ENCODE measurements at regions not wholly inside any gene's neighbourhood (a gene's known extent, or its start where the extent isn't known, plus 50 kb on each side); places are given as distances from the start of the nearest gene placed in this dataset.
A peak's percentile ranks its signal among the peaks of the same experiment; 100 is the strongest.

DNA sequence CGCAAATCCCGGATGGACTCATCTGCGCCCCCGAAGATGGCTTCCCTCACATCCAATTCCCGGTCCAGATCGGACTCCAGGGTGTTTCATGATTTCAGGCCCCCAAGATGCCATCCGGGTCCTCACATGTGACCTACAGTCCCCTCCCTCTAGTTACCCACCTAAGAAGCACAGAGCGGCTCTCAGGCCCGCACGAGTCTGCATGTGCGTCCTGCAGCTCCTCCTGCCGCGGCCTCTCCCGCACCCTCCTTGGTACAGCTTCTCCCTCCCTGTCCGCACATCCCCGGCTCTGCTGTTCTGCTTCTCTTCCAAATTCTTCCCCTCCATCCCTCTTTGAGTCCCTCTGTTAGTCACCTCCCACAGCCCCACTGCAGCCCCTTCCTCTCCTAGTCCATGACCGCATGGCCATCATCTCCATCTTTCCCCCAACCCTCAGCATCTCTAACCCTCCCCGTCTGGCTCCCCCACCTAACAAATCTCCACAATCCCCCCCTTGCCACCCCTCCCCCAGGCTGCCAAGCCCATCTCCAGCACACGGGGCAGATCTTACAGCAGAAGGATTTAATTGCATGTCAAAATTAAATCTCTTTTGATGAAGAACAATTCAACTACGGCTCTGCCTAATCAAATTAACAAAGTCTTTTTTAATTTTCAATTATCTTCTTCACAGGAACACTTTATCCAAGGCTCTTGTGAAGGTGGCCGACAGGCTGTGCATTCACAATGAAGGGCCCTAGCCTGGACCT lies 231.0 kb downstream of the RBFOX3 start:
- POLR2A ChIA-PET: no interaction called here
- no TSS peak for BruUV-seq (replicated peaks)
- H3K79me2 ChIP-seq (ENCODE audit: insufficient read depth, low read length): no peaks in the 10 kb centered on the region
- H3K27ac ChIP-seq (ENCODE audit: low read depth, low read length): no peak overlapping the region
- intact Hi-C loops (cut with micrococcal nuclease): no loop called here
- RAD21 ChIA-PET (ENCODE audit: low non-redundant PET in 1 of 2, low total read pairs in 2 of 2, uncharacterized antibody in 2 of 2, unreplicated experiment in 2 of 2): no interaction called here
- no peaks in the 10 kb centered on the region for H3K4me1 ChIP-seq (ENCODE audit: control insufficient read depth in 1 of 2, insufficient read depth in 2 of 2, low read length in 2 of 2)
- no peak for DNase-seq (ENCODE audit: low read depth, low spot score)
- no peak overlapping the region for H3K4me2 ChIP-seq (ENCODE audit: low read length)
- no peaks in the 10 kb centered on the region for H3K9me2 ChIP-seq (ENCODE audit: insufficient read depth)
- no peak overlapping the region for H3K4me3 ChIP-seq (replicated peaks in 1 of 2; ENCODE audit: low read depth in 1 of 2, low read length in 2 of 2)
- 0 out of 2 replicates have a peak, but pooled peaks have one; percentile 23 for TF ChIP-seq EZH2 (IDR thresholded peaks at IDR 0.05)
- TF ChIP-seq SRF (IDR thresholded peaks at IDR 0.05; ENCODE audit: low read depth): no peak
- H3K9me3 ChIP-seq (ENCODE audit: control insufficient read depth in 1 of 2, insufficient read depth in 1 of 2, low read depth in 1 of 2, low read length in 2 of 2): no peaks in the 10 kb centered on the region
- CTCF ChIA-PET: interaction anchor here (2.5 kb wide), 1 partner anchor 11 kb away, joined by 13 read pairs; no protein-coding TSS in a partner anchor
- no peak for ATAC-seq
- no peak overlapping the region for H2AFZ ChIP-seq (ENCODE audit: low read depth, low read length, poor library complexity, severe bottlenecking)
- H3K36me3 ChIP-seq (ENCODE audit: control insufficient read depth in 1 of 2, insufficient read depth in 2 of 2, low read length in 2 of 2): no peaks in the 10 kb centered on the region
- H3K9ac ChIP-seq (ENCODE audit: low read length): no peak overlapping the region
- H3K27me3 ChIP-seq (ENCODE audit: insufficient read depth, low read length): peaks cover 90% of the 10 kb centered on the region
- H4K20me1 ChIP-seq (ENCODE audit: insufficient read depth): no peaks in the 10 kb centered on the region

GRCh38 chr17:79377230-79377786 lies 233.5 kb downstream of the RBFOX3 start:
- H3K9ac ChIP-seq (ENCODE audit: low read length): no peak overlapping the region
- H4K20me1 ChIP-seq (ENCODE audit: insufficient read depth): no peaks in the 10 kb centered on the region
- H3K79me2 ChIP-seq (ENCODE audit: insufficient read depth, low read length): no peaks in the 10 kb centered on the region
- no peak for DNase-seq (ENCODE audit: low read depth, low spot score)
- H3K27me3 ChIP-seq (ENCODE audit: insufficient read depth, low read length): peaks cover 88% of the 10 kb centered on the region
- H3K4me2 ChIP-seq (ENCODE audit: low read length): no peak overlapping the region
- no peaks in the 10 kb centered on the region for H3K9me3 ChIP-seq (ENCODE audit: control insufficient read depth in 1 of 2, insufficient read depth in 1 of 2, low read depth in 1 of 2, low read length in 2 of 2)
- ChIA-PET CTCF (no interaction called here), RAD21 (ENCODE audit: low non-redundant PET in 1 of 2, low total read pairs in 2 of 2, uncharacterized antibody in 2 of 2, unreplicated experiment in 2 of 2) (no interaction called here), POLR2A (no interaction called here)
- TF ChIP-seq RAD21 (IDR thresholded peaks at IDR 0.05; ENCODE audit: low read depth) (no peak), ATF3 (IDR thresholded peaks at IDR 0.05) (no peak), ZFX (IDR thresholded peaks at IDR 0.05) (no peak), JUND (IDR thresholded peaks at IDR 0.05) (no peak), POLR2AphosphoS5 (IDR thresholded peaks at IDR 0.05; ENCODE audit: low read depth, low read length) (no peak), EZH2phosphoT487 (IDR thresholded peaks at IDR 0.05; ENCODE audit: borderline replicate concordance) (no peak), FOSL1 (IDR thresholded peaks at IDR 0.05; ENCODE audit: low read depth) (no peak)
- TF ChIP-seq, protein P1, sequence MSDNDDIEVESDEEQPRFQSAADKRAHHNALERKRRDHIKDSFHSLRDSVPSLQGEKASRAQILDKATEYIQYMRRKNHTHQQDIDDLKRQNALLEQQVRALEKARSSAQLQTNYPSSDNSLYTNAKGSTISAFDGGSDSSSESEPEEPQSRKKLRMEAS (IDR thresholded peaks at IDR 0.05): no peak
- ATAC-seq: no peak
- no peaks in the 10 kb centered on the region for H3K36me3 ChIP-seq (ENCODE audit: control insufficient read depth in 1 of 2, insufficient read depth in 2 of 2, low read length in 2 of 2)
- BruUV-seq (replicated peaks): no TSS peak
- intact Hi-C loops (cut with micrococcal nuclease): no loop called here
- H3K4me1 ChIP-seq (ENCODE audit: control insufficient read depth in 1 of 2, insufficient read depth in 2 of 2, low read length in 2 of 2): no peaks in the 10 kb centered on the region
- H3K4me3 ChIP-seq (replicated peaks in 1 of 2; ENCODE audit: low read depth in 1 of 2, low read length in 2 of 2): no peak overlapping the region
- no peaks in the 10 kb centered on the region for H3K9me2 ChIP-seq (ENCODE audit: insufficient read depth)
- H2AFZ ChIP-seq (ENCODE audit: low read depth, low read length, poor library complexity, severe bottlenecking): no peak overlapping the region
- no peak overlapping the region for H3K27ac ChIP-seq (ENCODE audit: low read depth, low read length)
